ENCODE measurements at regions not wholly inside any gene's neighbourhood (a gene's known extent, or its start where the extent isn't known, plus 50 kb on each side); places are given as distances from the start of the nearest gene placed in this dataset.

GRCh38 chr14:38105106-38105702 is 102.5 kb upstream of the SSTR1 start:
- TF ChIP-seq CTCF (IDR thresholded peaks at IDR 0.05; ENCODE audit: insufficient read depth, low read depth, low read length) (no peak), EZH2 (IDR thresholded peaks at IDR 0.05; ENCODE audit: insufficient read depth, low read length) (no peak)

All from astrocyte (in vitro differentiated cells and primary cell).